ENCODE measurements at regions not wholly inside any gene's neighbourhood (a gene's known extent, or its start where the extent isn't known, plus 50 kb on each side); places are given as distances from the start of the nearest gene placed in this dataset.

- DNase-seq, result no peak
- intact Hi-C loops (cut with DNase I), result no loop called here
- Histone ChIP-seq H3K9me3 (replicated peaks in 1 of 3) (no peaks in the 10 kb centered on the region), H3K36me3 (replicated peaks in 1 of 2) (no peaks in the 10 kb centered on the region), H3K4me3 (no peak overlapping the region), H3K27ac (no peak overlapping the region), H3K4me1 (replicated peaks in 1 of 2) (no peaks in the 10 kb centered on the region), H3K27me3 (no peaks in the 10 kb centered on the region)
- no peak for TF ChIP-seq POLR2A (IDR thresholded peaks at IDR 0.05)
- TF ChIP-seq, protein P1, sequence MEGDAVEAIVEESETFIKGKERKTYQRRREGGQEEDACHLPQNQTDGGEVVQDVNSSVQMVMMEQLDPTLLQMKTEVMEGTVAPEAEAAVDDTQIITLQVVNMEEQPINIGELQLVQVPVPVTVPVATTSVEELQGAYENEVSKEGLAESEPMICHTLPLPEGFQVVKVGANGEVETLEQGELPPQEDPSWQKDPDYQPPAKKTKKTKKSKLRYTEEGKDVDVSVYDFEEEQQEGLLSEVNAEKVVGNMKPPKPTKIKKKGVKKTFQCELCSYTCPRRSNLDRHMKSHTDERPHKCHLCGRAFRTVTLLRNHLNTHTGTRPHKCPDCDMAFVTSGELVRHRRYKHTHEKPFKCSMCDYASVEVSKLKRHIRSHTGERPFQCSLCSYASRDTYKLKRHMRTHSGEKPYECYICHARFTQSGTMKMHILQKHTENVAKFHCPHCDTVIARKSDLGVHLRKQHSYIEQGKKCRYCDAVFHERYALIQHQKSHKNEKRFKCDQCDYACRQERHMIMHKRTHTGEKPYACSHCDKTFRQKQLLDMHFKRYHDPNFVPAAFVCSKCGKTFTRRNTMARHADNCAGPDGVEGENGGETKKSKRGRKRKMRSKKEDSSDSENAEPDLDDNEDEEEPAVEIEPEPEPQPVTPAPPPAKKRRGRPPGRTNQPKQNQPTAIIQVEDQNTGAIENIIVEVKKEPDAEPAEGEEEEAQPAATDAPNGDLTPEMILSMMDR (IDR thresholded peaks at IDR 0.05), result no peak
Observed at GRCh38 chr2:175500255-175500654, 318.7 kb upstream of the ATP5MC3 start.

DNA sequence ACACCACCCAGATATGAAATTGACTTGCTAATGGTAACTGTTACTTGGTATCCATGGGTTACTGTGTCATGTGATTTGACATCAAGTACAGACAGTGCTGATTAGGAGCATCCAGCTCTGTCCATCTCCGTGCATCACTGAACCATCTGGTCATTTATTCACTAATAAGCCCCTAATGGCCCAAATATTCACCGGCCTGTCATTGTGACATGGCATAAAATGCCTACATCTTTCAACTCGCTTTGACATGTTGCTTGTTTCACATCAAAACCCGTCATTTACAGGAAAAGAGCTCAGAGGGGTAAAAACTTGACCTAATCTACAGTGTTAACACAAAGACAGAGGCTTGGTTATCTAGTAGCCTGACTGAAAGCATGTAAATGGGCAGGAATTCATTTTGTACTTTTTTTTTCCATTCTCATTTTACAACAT, 308.9 kb upstream of the ATP5MC3 start:
- no peaks in the 10 kb centered on the region for H3K4me1 ChIP-seq (replicated peaks in 1 of 2)
- no peak overlapping the region for H3K4me3 ChIP-seq
- no peaks in the 10 kb centered on the region for H3K9me3 ChIP-seq (replicated peaks in 1 of 3)
- DNase-seq, result peak in 1 of 7 donors; percentile 68
- WGBS, 4 donors, result 72 to 84% (median 77%) methylated on average over 4 of the region's 4 CpGs
- H3K27ac ChIP-seq, result no peak overlapping the region
- no peaks in the 10 kb centered on the region for H3K27me3 ChIP-seq
- no peaks in the 10 kb centered on the region for H3K36me3 ChIP-seq (replicated peaks in 1 of 2)
- TF ChIP-seq, protein P1 (IDR thresholded peaks at IDR 0.05), result no peak
- no peak for TF ChIP-seq POLR2A (IDR thresholded peaks at IDR 0.05)
- intact Hi-C loops (cut with DNase I), result no loop called here

DNA sequence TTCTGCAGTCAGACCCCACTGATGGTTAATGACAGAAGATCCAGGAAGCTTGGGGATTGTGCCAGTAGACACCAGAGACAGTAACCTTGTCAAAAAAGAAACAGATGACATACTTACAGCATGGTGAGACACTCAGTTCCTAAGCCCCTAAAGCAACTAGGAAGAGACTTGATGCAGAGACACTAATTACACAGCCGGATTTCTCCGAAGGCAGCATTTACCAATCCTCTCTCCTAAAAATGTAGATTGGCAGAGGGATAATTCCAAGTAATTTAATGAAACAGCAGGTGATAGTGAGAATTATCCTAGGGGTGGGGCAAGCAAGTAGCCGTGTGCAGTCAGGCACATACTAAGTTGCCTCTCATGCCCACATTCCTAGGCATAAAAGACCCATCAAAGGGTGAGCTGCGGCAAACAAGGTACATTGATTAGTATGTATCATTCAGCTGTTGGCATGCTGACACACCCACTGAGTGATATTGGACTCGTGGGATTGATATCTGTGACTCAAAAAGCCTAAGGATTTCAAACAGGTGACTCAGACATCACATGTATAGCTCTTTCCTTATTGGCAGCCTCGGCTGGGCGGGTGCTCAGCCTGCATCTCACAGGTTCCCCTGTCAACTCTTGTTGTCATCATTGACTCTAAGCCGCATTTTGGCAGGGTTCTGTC, 296.7 kb upstream of the ATP5MC3 start:
- DNase-seq, result no peak
- no peaks in the 10 kb centered on the region for H3K36me3 ChIP-seq (replicated peaks in 1 of 2)
- no peaks in the 10 kb centered on the region for H3K9me3 ChIP-seq (replicated peaks in 1 of 3)
- intact Hi-C loops (cut with DNase I), result no loop called here
- H3K27ac ChIP-seq, result no peak overlapping the region
- no peaks in the 10 kb centered on the region for H3K4me1 ChIP-seq (replicated peaks in 1 of 2)
- WGBS, 4 donors, result 84 to 87% (median 86%) methylated on average over 8 of the region's 8 CpGs
- no peaks in the 10 kb centered on the region for H3K27me3 ChIP-seq
- TF ChIP-seq, protein P1 (IDR thresholded peaks at IDR 0.05), result no peak
- no peak for TF ChIP-seq POLR2A (IDR thresholded peaks at IDR 0.05)
- no peak overlapping the region for H3K4me3 ChIP-seq

- Histone ChIP-seq H3K9me3 (replicated peaks in 1 of 3) (no peaks in the 10 kb centered on the region), H3K27ac (no peak overlapping the region), H3K27me3 (no peaks in the 10 kb centered on the region), H3K4me3 (no peak overlapping the region), H3K4me1 (replicated peaks in 1 of 2) (no peaks in the 10 kb centered on the region), H3K36me3 (replicated peaks in 1 of 2) (no peaks in the 10 kb centered on the region)
- TF ChIP-seq POLR2A (IDR thresholded peaks at IDR 0.05), result no peak
- TF ChIP-seq, protein P1 (IDR thresholded peaks at IDR 0.05), result no peak
- DNase-seq, result peak in 1 of 7 donors; percentile 4
- WGBS, 4 donors, result 78 to 86% (median 82%) methylated on average over 8 of the region's 8 CpGs
- intact Hi-C loops (cut with DNase I), result no loop called here
Observed at GRCh38 chr2:175476948-175477347, 295.4 kb upstream of the ATP5MC3 start.
